ENCODE measurements at regions not wholly inside any gene's neighbourhood (a gene's known extent, or its start where the extent isn't known, plus 50 kb on each side); places are given as distances from the start of the nearest gene placed in this dataset.

DNA sequence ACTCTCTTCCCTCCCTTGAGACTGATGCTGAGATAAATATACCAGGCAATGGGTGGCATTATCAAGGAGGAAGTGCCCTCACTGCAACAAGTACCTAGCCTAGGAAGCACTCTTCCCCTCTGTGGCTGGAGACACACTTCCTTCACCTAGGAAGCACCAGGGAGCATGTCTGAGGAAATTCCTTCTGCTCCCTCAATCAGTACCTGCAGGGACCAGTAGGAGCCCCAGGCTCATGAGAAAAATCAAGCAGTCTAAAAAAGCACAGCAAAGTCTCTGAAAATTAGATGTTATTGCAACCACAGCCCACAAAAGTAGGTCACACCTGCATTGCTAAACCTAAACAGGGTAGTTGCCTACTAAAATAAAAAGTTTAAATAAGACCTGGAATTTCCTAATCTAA is 78.2 kb upstream of the TRPM1 start:
- no peak for DNase-seq

DNA sequence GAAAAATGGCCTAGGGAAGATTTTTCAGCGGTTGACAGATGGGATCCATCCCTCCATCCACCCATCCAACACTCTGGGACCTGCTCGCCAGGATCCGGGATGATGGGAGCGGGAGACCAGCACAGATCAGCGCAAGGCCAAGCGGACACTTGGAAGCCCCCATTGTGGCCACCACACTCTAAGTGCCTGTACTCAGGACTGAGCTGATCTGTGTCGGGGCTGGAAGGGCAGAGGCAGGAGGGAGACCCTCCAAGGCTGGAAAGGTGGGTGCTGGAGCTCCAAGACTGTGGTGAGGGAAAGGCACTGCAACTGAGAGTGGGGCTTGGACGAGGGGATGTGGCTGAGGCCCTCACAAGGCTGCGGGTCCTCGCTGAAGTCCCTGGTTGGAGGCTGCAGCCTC is 91.8 kb upstream of the TRPM1 start:
- Histone ChIP-seq H3K27ac (no peak overlapping the region), H3K4me3 (no peak overlapping the region), H3K36me3 (no peaks in the 10 kb centered on the region), H3K4me1 (ENCODE audit: insufficient read depth) (no peaks in the 10 kb centered on the region), H3K9me3 (peaks cover 0 to 2% of the 10 kb centered on the region in 2 donors), H3K27me3 (no peaks in the 10 kb centered on the region)
- DNase-seq: no peak
- intact Hi-C loops (cut with DNase I): no loop called here
- TF ChIP-seq, protein P1, sequence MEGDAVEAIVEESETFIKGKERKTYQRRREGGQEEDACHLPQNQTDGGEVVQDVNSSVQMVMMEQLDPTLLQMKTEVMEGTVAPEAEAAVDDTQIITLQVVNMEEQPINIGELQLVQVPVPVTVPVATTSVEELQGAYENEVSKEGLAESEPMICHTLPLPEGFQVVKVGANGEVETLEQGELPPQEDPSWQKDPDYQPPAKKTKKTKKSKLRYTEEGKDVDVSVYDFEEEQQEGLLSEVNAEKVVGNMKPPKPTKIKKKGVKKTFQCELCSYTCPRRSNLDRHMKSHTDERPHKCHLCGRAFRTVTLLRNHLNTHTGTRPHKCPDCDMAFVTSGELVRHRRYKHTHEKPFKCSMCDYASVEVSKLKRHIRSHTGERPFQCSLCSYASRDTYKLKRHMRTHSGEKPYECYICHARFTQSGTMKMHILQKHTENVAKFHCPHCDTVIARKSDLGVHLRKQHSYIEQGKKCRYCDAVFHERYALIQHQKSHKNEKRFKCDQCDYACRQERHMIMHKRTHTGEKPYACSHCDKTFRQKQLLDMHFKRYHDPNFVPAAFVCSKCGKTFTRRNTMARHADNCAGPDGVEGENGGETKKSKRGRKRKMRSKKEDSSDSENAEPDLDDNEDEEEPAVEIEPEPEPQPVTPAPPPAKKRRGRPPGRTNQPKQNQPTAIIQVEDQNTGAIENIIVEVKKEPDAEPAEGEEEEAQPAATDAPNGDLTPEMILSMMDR (IDR thresholded peaks at IDR 0.05): no peak
- no peak for TF ChIP-seq EP300 (IDR thresholded peaks at IDR 0.05)
- TF ChIP-seq POLR2A (IDR thresholded peaks at IDR 0.05): no peak
- 93 to 97% (median 95%) methylated on average over 10 of the region's 10 CpGs for WGBS, 3 donors

More for the DNA sequence above, 78.2 kb upstream of the TRPM1 start:
- no peaks in the 10 kb centered on the region for H3K36me3 ChIP-seq
- no peak overlapping the region for H3K27ac ChIP-seq
- H3K9me3 ChIP-seq: no peaks in the 10 kb centered on the region
- H3K4me3 ChIP-seq: no peak overlapping the region
- intact Hi-C loops (cut with DNase I): no loop called here
- no peak for TF ChIP-seq POLR2A (IDR thresholded peaks at IDR 0.05)
- TF ChIP-seq, protein P1 (IDR thresholded peaks at IDR 0.05): no peak
- TF ChIP-seq EP300 (IDR thresholded peaks at IDR 0.05): no peak
- no peaks in the 10 kb centered on the region for H3K4me1 ChIP-seq (ENCODE audit: insufficient read depth)
- no peaks in the 10 kb centered on the region for H3K27me3 ChIP-seq

DNA sequence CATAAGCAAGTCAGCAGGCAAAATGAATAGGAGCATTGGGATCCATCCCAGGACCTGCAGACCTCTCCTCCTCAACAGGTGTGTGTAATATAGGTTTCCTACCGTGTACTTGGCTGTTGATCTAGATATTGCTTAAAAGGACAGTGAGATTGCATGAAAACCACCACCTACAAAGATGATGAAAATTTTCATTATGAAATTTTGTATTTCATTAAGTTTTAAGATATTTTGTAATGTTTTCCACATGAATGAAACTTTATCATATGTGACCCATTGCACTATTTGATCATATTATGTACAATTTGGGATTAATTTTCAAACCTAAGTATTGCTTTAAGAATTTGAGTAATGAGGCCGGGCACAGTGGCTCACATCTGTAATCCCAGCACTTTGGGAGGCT is 94.3 kb upstream of the TRPM1 start:
- Histone ChIP-seq H3K9me3 (no peaks in the 10 kb centered on the region), H3K36me3 (no peaks in the 10 kb centered on the region), H3K4me3 (no peak overlapping the region), H3K4me1 (ENCODE audit: insufficient read depth) (no peaks in the 10 kb centered on the region), H3K27ac (no peak overlapping the region), H3K27me3 (no peaks in the 10 kb centered on the region)
- intact Hi-C loops (cut with DNase I): no loop called here
- TF ChIP-seq POLR2A (IDR thresholded peaks at IDR 0.05) (no peak), EP300 (IDR thresholded peaks at IDR 0.05) (no peak)
- TF ChIP-seq, protein P1 (IDR thresholded peaks at IDR 0.05): no peak
- no peak for DNase-seq
- WGBS, 3 donors: 56 to 70% (median 64%) methylated on average over 2 of the region's 2 CpGs

DNA sequence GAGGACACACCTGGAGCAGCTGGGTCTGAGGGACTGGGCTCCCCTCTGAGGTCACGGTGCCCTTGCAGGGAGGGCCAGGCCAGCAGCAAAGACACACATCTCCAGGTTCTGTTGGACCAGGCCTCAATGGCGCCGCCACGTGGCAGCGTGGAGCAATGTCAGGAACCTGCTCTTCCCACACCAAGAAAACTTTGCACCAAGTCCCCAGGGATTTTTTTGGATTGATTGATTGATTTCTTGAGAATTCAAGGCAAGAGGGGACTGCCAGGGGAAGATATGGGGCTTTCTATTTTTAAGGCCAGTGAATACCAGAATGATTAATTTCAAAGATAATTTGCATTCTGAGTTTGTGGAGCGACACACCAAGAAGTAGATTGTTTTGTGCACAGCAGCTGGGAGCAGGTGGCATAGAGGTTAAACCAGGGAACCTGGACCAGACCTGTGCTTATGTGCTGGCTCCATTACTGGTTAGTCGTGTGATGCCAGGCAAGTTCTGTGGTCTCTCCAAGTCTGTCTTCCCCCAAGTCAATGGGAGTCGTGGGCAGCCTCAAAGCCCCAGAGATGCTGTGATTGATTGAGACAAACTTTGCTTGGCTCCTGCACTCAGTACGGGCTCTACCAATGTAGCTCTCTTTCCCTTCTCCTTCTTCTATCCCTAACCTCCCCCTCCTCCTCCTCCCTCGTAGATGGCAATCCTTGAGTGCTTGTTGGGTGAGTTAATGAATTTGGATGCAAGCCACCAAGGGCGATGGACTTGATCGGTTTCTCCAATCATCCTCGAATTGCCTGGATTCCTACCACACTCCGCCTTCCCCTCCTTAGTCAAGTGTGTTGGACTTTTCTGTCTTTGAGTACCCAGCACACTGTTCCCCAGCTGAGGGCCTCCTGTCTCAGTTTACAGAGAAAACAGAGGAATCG is 96.2 kb upstream of the TRPM1 start:
- DNase-seq: no peak
- WGBS, 3 donors: 50 to 55% (median 54%) methylated on average over 15 of the region's 15 CpGs
- TF ChIP-seq, protein P1 (IDR thresholded peaks at IDR 0.05): no peak
- no peak for TF ChIP-seq EP300 (IDR thresholded peaks at IDR 0.05)
- TF ChIP-seq POLR2A (IDR thresholded peaks at IDR 0.05): no peak
- no peaks in the 10 kb centered on the region for H3K9me3 ChIP-seq
- H3K4me3 ChIP-seq: no peak overlapping the region
- H3K27ac ChIP-seq: no peak overlapping the region
- intact Hi-C loops (cut with DNase I): no loop called here
- H3K27me3 ChIP-seq: no peaks in the 10 kb centered on the region
- no peaks in the 10 kb centered on the region for H3K4me1 ChIP-seq (ENCODE audit: insufficient read depth)
- H3K36me3 ChIP-seq: no peaks in the 10 kb centered on the region

Measured in ovary (tissue), 7 donors.